Transverse colon (tissue), 4 donors: ENCODE measurements at regions not wholly inside any gene's neighbourhood (a gene's known extent, or its start where the extent isn't known, plus 50 kb on each side); places are given as distances from the start of the nearest gene placed in this dataset.

ENCODE experiments used
- DNase-seq: peaks from one replicate; pipeline ENCODE4 v3.0.0-alpha.2; 2019
- H3K27ac ChIP-seq, 4 donors: fragments of 200-600 bp; sonication (generic); 2 replicates each; pipeline ENCODE4 v1.5.1; 2016 to 2018; ENCODE audit warnings: inconsistent platforms in 4 of 4
- H3K27me3 ChIP-seq: fragments of 200-600 bp; sonication (generic); 2 replicates; pipeline ENCODE4 v1.5.1; 2017; ENCODE audit warnings: inconsistent platforms
- H3K36me3 ChIP-seq, 4 donors: fragments of 200-600 bp; sonication (generic); 2 replicates each; pipeline ENCODE4 v1.5.1; 2017 to 2019; ENCODE audit warnings: inconsistent platforms in 4 of 4
- H3K4me1 ChIP-seq, 4 donors: fragments of 200-600 bp; sonication (generic); 2 replicates each; pipeline ENCODE4 v1.5.1; 2017 to 2020; ENCODE audit warnings: inconsistent platforms in 4 of 4
- H3K4me3 ChIP-seq, 4 donors: fragments of 200-600 bp; sonication (generic); 1 replicate in 1 of 4; 2 replicates in 3 of 4; pipeline versions ENCODE4 v1.5.1 to v1.6.1; 2017 to 2019; ENCODE audit warnings: inconsistent platforms in 4 of 4
- H3K9me3 ChIP-seq, 2 donors: fragments of 200-600 bp; sonication (generic); 2 replicates each; pipeline ENCODE4 v1.5.1; 2017 to 2019; ENCODE audit warnings: inconsistent platforms in 2 of 2
- EP300 ChIP-seq: sonication (generic); formaldehyde crosslinking; IDR thresholded peaks from one replicate; pipeline ENCODE4 v1.6.1; 2017; ENCODE audit warnings: antibody characterized with exemption, low read depth
- POLR2A ChIP-seq: fragments of 450-650 bp; IDR thresholded peaks from one replicate; pipeline ENCODE4 v1.6.1; 2016; ENCODE audit warnings: antibody characterized with exemption, mild to moderate bottlenecking, moderate library complexity
- POLR2AphosphoS5 ChIP-seq, 3 donors: sonication (generic); formaldehyde crosslinking; IDR thresholded peaks; one replicate each; pipeline ENCODE4 v1.6.1; 2016; ENCODE audit warnings: antibody characterized with exemption in 3 of 3
- WGBS, 2 donors: methylation state at CpG; one replicate each; pipeline ENCODE4 v1.1.5; 2018; ENCODE audit warnings: low coverage in 1 of 2; 5-methylcytosine and 5-hydroxymethylcytosine counted together
- in situ Hi-C, 4 donors: fragments of 200-750 bp; cut with MboI; loops; one replicate each; pipeline versions ENCODE4 v1.15.0 to v1.15.1; 2017; ENCODE audit warnings: low sequenced_read_pairs in 3 of 4, low pct_ligation_motif_present in 1 of 4, low pct_unique_long_range_greater_than_20kb in 1 of 4
- intact Hi-C: fragments of 100-400 bp; cut with DNase I; formaldehyde crosslinking; loops from one replicate; pipeline ENCODE4 v1.15.1; 2023; ENCODE audit warnings: low total_unique reads
- TF ChIP-seq, protein P1 (sequence below), 5 experiments: fragments of 200-600 bp in 3 of 5; fragments of 450-650 bp in 2 of 5; sonication (generic) in 3 of 5; IDR thresholded peaks; 1 replicate in 2 of 5; 2 replicates in 3 of 5; pipeline ENCODE4 v1.5.1; 2016 to 2017; ENCODE audit warnings: antibody characterized with exemption in 5 of 5, inconsistent platforms in 3 of 5, mild to moderate bottlenecking in 2 of 5, moderate library complexity in 1 of 5

DNA sequence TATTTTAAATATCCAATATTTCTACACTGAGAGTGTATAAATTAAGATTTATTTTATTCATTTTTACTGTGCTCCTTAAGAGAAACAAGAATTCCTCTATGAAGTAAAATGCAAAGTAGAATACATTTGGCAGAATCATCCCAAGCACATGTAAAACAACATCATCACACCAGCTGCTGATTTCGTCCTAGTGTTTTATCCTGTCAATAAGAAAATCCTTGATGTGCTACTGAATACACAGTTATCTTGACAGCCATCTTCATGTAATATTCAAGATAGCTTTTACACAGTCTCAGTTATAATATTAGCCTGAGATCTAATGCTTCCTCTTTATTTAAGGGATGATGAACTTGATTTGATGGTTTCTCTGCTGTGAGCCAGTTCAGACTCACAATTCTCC lies 282.4 kb downstream of the MZT1 start:
- no peak for DNase-seq
- no peak overlapping the region for H3K27ac ChIP-seq
- intact Hi-C loops, result no loop called here
- no peaks in the 10 kb centered on the region for H3K9me3 ChIP-seq
- H3K27me3 ChIP-seq, result no peaks in the 10 kb centered on the region
- H3K36me3 ChIP-seq, result no peaks in the 10 kb centered on the region
- WGBS, 2 donors, result 73 to 75% methylated on average over 1 of the region's 1 CpG
- TF ChIP-seq, protein P1, sequence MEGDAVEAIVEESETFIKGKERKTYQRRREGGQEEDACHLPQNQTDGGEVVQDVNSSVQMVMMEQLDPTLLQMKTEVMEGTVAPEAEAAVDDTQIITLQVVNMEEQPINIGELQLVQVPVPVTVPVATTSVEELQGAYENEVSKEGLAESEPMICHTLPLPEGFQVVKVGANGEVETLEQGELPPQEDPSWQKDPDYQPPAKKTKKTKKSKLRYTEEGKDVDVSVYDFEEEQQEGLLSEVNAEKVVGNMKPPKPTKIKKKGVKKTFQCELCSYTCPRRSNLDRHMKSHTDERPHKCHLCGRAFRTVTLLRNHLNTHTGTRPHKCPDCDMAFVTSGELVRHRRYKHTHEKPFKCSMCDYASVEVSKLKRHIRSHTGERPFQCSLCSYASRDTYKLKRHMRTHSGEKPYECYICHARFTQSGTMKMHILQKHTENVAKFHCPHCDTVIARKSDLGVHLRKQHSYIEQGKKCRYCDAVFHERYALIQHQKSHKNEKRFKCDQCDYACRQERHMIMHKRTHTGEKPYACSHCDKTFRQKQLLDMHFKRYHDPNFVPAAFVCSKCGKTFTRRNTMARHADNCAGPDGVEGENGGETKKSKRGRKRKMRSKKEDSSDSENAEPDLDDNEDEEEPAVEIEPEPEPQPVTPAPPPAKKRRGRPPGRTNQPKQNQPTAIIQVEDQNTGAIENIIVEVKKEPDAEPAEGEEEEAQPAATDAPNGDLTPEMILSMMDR (IDR thresholded peaks at IDR 0.05), result no peak
- TF ChIP-seq POLR2A, result no peak
- no peak for TF ChIP-seq EP300
- no peak for TF ChIP-seq POLR2AphosphoS5 (IDR thresholded peaks at IDR 0.05)
- no peak overlapping the region for H3K4me3 ChIP-seq
- H3K4me1 ChIP-seq, result no peaks in the 10 kb centered on the region
- in situ Hi-C loops, result no loop called here

GRCh38 chr13:72437458-72437857 lies 290.0 kb downstream of the MZT1 start:
- in situ Hi-C loops, result no loop called here
- intact Hi-C loops, result no loop called here
- TF ChIP-seq, protein P1 (IDR thresholded peaks at IDR 0.05), result no peak
- TF ChIP-seq EP300, result no peak
- TF ChIP-seq POLR2AphosphoS5 (IDR thresholded peaks at IDR 0.05), result no peak
- TF ChIP-seq POLR2A, result no peak
- H3K4me3 ChIP-seq, result no peak overlapping the region
- no peak overlapping the region for H3K27ac ChIP-seq
- no peaks in the 10 kb centered on the region for H3K4me1 ChIP-seq
- no peaks in the 10 kb centered on the region for H3K27me3 ChIP-seq
- WGBS, 2 donors, result 54 to 55% methylated on average over 1 of the region's 1 CpG
- H3K36me3 ChIP-seq, result no peaks in the 10 kb centered on the region
- H3K9me3 ChIP-seq, result no peaks in the 10 kb centered on the region
- DNase-seq, result no peak

- no peak overlapping the region for H3K27ac ChIP-seq
- H3K27me3 ChIP-seq, result no peaks in the 10 kb centered on the region
- 67 to 73% methylated on average over 2 of the region's 2 CpGs for WGBS, 2 donors
- DNase-seq, result no peak
- H3K4me1 ChIP-seq, result no peaks in the 10 kb centered on the region
- TF ChIP-seq, protein P1 (IDR thresholded peaks at IDR 0.05), result no peak
- TF ChIP-seq POLR2A (no peak), POLR2AphosphoS5 (IDR thresholded peaks at IDR 0.05) (no peak), EP300 (no peak)
- no peaks in the 10 kb centered on the region for H3K36me3 ChIP-seq
- intact Hi-C loops, result no loop called here
- no peaks in the 10 kb centered on the region for H3K9me3 ChIP-seq
- in situ Hi-C loops, result no loop called here
- H3K4me3 ChIP-seq, result no peak overlapping the region
Observed at GRCh38 chr13:72435251-72435650, 292.2 kb downstream of the MZT1 start.

- Histone ChIP-seq H3K27me3 (no peaks in the 10 kb centered on the region), H3K9me3 (no peaks in the 10 kb centered on the region), H3K4me3 (no peak overlapping the region), H3K36me3 (no peaks in the 10 kb centered on the region), H3K4me1 (no peaks in the 10 kb centered on the region), H3K27ac (no peak overlapping the region)
- intact Hi-C loops, result no loop called here
- TF ChIP-seq EP300, result no peak
- TF ChIP-seq POLR2AphosphoS5 (IDR thresholded peaks at IDR 0.05), result no peak
- no peak for TF ChIP-seq POLR2A
- TF ChIP-seq, protein P1 (IDR thresholded peaks at IDR 0.05), result no peak
- DNase-seq, result no peak
- in situ Hi-C loops, result no loop called here
- WGBS, 2 donors, result 63 to 76% methylated on average over 1 to 3 of the region's 3 CpGs
Observed at GRCh38 chr13:72431981-72432682, 295.3 kb downstream of the MZT1 start.
